HG03565 (cell line): ENCODE measurements at regions not wholly inside any gene's neighbourhood (a gene's known extent, or its start where the extent isn't known, plus 50 kb on each side); places are given as distances from the start of the nearest gene placed in this dataset.

Experiments used
- ATAC-seq: cut with Tn5 transposase; IDR thresholded peaks from one replicate; pipeline ENCODE4 v1.9.1; 2021; ENCODE audit warnings: mild to moderate bottlenecking, moderate library complexity; ENCODE audit not compliant: unreplicated experiment

DNA sequence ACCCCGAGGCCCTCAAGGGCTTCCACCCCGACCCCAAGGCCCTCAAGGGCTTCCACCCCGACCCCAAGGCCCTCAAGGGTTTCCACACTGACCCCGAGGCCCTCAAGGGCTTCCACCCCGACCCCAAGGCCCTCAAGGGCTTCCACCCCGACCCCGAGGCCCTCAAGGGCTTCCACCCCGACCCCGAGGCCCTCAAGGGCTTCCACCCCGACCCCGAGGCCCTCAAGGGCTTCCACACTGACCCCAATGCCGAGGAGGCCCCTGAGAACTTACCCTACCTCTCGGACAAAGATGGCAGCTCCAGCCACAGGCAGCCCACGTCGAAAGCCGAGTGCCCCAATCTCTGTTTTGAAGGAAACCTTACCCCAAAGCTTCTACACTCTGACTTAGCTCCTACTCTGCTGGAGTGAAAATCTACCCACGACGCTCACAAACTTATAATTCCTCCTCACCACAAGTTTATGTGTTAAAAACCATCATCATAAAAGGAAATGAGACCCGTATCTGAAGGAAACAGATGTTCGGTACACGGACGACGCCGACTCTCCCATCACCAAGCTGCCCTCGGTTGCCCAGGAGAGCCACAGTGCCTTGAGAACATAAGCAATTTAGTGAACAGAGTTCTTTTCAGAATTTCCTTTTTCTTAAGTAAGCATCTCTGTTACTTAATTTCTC, 61.2 kb upstream of the RPH3AL start:
- ATAC-seq: no peak

GRCh38 chr17:413016-413350, 60.4 kb upstream of the RPH3AL start:
- ATAC-seq: no peak

GRCh38 chr17:412211-413015, 59.8 kb upstream of the RPH3AL start:
- ATAC-seq: no peak

DNA sequence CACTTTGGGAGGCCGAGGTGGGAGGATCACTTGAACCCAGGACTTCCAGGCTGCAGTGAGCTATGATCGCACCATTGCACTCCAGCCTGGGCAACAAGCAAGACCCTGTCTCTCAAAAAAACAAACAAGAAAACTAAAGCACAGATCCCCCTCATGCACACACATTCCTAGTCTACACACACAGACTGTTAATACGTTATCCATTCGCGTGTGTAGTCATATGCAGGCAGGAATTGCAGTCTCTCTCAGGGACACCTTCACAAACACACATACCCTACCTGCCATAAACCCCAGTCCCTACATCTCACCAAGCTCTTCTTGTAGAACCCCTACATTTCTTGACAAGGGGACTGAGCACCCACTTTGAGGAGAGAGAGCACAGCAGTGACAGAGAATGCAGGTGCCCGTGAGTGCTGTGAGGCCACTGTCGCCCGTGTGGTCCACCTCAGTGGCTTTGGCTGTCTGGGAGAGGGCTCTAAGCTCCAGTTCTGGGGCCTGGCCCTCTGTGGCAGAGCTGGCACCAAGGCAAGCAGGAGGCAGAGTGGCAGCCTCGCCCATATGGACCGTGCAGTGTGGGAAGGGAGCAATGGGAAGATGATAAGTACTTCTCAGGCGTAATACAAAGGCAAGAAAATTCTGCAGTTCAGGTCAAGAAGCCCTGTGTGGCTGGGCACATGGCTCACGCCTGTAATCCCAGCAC, 59.0 kb upstream of the RPH3AL start:
- ATAC-seq: no peak

- no peak for ATAC-seq
Observed at GRCh38 chr17:410543-411401, 58.2 kb upstream of the RPH3AL start.

- ATAC-seq: peak; percentile 87
Observed at GRCh38 chr17:409848-410542, 57.4 kb upstream of the RPH3AL start.

DNA sequence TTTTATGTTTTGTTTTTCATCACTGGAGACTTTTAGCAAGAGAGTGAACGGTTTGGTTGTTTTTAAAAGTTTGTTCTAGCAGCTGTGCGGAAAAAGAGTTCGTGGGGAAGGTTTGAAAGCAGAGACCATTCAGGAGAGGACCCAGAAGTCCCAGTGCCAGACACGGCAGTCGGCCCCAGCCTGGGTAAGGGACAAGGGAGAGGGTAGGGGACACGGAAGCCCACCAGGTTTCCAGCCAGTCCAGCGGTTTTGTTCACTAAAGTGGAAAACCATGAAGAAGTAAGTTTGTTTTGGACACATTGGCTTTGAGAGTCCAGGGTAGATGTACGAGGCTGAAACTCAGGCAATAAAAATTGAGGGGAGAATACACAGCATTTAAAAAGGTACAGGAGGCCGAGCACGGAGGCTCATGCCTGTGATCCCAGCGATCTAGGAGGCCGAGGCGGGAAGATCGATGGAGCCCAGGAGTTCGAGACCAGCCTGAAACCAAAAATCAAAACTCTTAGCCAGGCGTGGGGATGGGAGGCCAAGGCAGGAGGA, 56.8 kb upstream of the RPH3AL start:
- no peak for ATAC-seq

DNA sequence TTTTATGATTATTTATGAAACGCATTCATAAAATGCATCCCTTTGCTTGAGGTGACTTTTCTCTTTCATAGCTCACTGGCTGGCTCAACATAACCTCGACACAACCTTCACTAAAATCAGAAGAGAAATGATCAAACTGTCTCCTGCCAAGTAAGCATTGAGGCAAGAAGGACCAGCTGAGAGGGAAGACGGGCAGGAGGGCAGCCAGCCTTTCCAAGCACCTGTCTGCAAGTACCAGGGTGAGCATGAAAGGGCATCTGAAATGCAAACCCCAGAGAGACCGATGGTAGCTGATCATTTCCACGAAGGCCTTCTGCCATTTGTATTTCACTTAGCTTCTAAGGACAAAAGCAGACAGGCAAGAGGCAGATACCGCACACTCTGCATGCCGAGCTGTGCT, 52.1 kb upstream of the RPH3AL start:
- ATAC-seq: no peak
